ENCODE measurements at regions not wholly inside any gene's neighbourhood (a gene's known extent, or its start where the extent isn't known, plus 50 kb on each side); places are given as distances from the start of the nearest gene placed in this dataset.

- no peak for TF ChIP-seq CTCF (IDR thresholded peaks at IDR 0.05)
- no peak for TF ChIP-seq POLR2A (IDR thresholded peaks at IDR 0.05)
- no peak for TF ChIP-seq EP300 (IDR thresholded peaks at IDR 0.05)
Observed at GRCh38 chr1:119245881-119246280, 105.4 kb upstream of the WARS2 start.

Data from gastroesophageal sphincter (tissue), 3 donors.